ENCODE measurements at regions not wholly inside any gene's neighbourhood (a gene's known extent, or its start where the extent isn't known, plus 50 kb on each side); places are given as distances from the start of the nearest gene placed in this dataset.
"Not testable (repeated sequence)": the region's sequence is repeated elsewhere in the genome, so short reads cannot be mapped to it uniquely, and the experiment has no call there.

DNA sequence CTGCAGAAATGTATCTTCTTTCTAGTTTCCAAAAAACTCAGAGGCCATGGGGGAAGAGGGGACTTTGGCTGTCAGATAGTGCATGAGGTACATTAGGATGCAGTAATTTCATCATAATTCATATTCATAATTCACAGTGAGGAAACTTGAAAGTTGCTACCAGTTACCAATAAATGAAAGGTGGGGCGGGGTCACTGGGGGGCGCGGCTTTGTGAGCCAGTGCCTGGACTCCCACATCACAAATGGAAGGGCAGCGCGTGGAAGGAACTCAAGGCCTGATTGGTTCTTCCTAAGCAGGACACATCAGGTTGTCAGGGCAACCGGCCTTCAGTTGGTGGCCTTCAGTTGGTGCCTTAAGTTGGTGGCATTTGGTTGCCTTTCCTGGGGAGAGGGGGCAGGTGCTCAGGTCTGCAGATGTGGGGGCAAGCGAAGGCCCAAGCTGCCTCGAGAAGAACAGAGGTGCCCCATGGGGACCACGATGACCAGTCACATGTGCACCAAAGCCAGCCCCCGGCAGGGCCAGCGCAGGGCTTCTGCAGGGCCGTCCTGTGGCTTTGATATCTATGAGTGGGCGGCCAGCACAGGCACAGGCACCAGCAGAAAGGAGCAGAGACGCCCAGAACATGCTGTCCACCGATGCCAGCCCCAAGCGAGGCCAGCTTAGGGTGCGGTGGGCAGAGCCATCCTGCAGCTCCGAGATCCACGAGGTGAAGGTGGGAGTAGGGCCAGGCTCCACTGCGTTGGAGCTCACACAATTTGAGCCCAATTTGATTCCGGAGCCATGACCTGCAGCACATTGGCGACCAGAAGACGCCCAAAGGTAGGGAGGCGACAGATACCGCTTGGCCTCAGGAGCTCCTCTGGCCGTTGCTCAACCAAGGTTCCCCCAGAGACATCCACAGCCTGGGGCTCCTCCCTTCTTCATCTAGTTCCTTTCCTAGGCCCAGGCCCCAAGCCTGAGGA, 3248.2 kb upstream of the OR11H1 start:
- not testable (repeated sequence) for DNase-seq (ENCODE audit: low spot score)

GRCh38 chr22:12284690-12285089, 3243.3 kb upstream of the OR11H1 start:
- DNase-seq (ENCODE audit: low spot score): peak; percentile 28

GRCh38 chr22:12297351-12297750, 3230.6 kb upstream of the OR11H1 start:
- not testable (repeated sequence) for DNase-seq (ENCODE audit: low spot score)

Data from SW480 (cell line).